Vagina (tissue), 2 donors: ENCODE measurements at regions not wholly inside any gene's neighbourhood (a gene's known extent, or its start where the extent isn't known, plus 50 kb on each side); places are given as distances from the start of the nearest gene placed in this dataset.

Experiments used
- CTCF ChIP-seq, 3 experiments: fragments of 450-650 bp in 2 of 3; fragments of 200-600 bp in 1 of 3; sonication (generic) in 1 of 3; IDR thresholded peaks; one replicate each; pipeline ENCODE4 v1.5.1; 2017 to 2019; ENCODE audit warnings: antibody characterized with exemption in 3 of 3, mild to moderate bottlenecking in 2 of 3, moderate library complexity in 2 of 3
- POLR2A ChIP-seq, 2 donors: fragments of 450-650 bp; IDR thresholded peaks; one replicate each; pipeline ENCODE4 v1.6.1; 2017; ENCODE audit warnings: antibody characterized with exemption in 2 of 2, mild to moderate bottlenecking in 2 of 2, moderate library complexity in 2 of 2
- POLR2AphosphoS5 ChIP-seq, 2 donors: sonication (generic); formaldehyde crosslinking; IDR thresholded peaks; one replicate each; pipeline ENCODE4 v1.9.0; 2017; ENCODE audit warnings: antibody characterized with exemption in 2 of 2, mild to moderate bottlenecking in 2 of 2, low read depth in 1 of 2; ENCODE audit not compliant: insufficient read depth in 1 of 2

- TF ChIP-seq CTCF (IDR thresholded peaks at IDR 0.05): no peak
- TF ChIP-seq POLR2AphosphoS5 (IDR thresholded peaks at IDR 0.05; ENCODE audit: insufficient read depth in 1 of 2, low read depth in 1 of 2): no peak
- TF ChIP-seq POLR2A (IDR thresholded peaks at IDR 0.05): no peak
Observed at GRCh38 chr10:88058750-88059149, 195.3 kb downstream of the PTEN start.
